ENCODE measurements at regions not wholly inside any gene's neighbourhood (a gene's known extent, or its start where the extent isn't known, plus 50 kb on each side); places are given as distances from the start of the nearest gene placed in this dataset.
A peak's percentile ranks its signal among the peaks of the same experiment; 100 is the strongest.

DNA sequence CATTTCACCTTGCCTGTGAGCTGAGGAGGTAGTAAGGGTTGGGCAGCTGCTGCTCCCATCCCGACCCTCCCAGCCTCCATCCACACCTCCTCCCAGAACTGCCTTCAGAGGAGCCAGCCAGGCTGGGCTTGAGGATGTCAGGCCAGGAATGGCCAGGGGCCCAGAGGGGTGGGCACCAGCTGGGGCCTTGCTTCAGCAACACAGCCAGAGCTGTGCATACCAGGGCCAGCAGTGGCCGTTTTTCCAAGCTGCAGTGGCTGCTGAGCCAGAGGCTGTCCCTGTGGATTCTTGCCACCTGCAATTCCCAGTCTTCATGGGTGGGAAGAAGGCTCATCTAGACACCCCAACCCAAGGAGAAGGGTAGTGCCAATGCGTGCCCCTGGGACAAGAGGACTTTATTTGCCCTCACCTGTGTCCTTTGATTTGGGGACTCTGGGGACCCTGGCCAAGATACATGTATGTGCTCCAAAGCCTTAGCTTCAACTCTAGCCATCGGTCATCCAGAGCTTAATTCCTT lies 153.4 kb upstream of the SDK2 start:
- Histone ChIP-seq H3K27me3 (no peaks in the 10 kb centered on the region), H3K27ac (no peak overlapping the region), H3K9me3 (peaks cover 0 to 2% (median 0%) of the 10 kb centered on the region in 3 donors), H3K36me3 (replicated peaks in 1 of 2; ENCODE audit: insufficient read depth in 1 of 2, low read depth in 2 of 2) (no peaks in the 10 kb centered on the region), H3K4me1 (peaks cover 8% of the 10 kb centered on the region), H3K4me3 (no peak overlapping the region)
- 49 to 53% methylated on average over 4 of the region's 4 CpGs for WGBS, 2 donors
- TF ChIP-seq, protein P1, sequence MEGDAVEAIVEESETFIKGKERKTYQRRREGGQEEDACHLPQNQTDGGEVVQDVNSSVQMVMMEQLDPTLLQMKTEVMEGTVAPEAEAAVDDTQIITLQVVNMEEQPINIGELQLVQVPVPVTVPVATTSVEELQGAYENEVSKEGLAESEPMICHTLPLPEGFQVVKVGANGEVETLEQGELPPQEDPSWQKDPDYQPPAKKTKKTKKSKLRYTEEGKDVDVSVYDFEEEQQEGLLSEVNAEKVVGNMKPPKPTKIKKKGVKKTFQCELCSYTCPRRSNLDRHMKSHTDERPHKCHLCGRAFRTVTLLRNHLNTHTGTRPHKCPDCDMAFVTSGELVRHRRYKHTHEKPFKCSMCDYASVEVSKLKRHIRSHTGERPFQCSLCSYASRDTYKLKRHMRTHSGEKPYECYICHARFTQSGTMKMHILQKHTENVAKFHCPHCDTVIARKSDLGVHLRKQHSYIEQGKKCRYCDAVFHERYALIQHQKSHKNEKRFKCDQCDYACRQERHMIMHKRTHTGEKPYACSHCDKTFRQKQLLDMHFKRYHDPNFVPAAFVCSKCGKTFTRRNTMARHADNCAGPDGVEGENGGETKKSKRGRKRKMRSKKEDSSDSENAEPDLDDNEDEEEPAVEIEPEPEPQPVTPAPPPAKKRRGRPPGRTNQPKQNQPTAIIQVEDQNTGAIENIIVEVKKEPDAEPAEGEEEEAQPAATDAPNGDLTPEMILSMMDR (IDR thresholded peaks at IDR 0.05), result no peak
- no peak for TF ChIP-seq POLR2A (IDR thresholded peaks at IDR 0.05)
- intact Hi-C loops (cut with DNase I), result no loop called here
- no peak for ATAC-seq
- DNase-seq, result no peak

DNA sequence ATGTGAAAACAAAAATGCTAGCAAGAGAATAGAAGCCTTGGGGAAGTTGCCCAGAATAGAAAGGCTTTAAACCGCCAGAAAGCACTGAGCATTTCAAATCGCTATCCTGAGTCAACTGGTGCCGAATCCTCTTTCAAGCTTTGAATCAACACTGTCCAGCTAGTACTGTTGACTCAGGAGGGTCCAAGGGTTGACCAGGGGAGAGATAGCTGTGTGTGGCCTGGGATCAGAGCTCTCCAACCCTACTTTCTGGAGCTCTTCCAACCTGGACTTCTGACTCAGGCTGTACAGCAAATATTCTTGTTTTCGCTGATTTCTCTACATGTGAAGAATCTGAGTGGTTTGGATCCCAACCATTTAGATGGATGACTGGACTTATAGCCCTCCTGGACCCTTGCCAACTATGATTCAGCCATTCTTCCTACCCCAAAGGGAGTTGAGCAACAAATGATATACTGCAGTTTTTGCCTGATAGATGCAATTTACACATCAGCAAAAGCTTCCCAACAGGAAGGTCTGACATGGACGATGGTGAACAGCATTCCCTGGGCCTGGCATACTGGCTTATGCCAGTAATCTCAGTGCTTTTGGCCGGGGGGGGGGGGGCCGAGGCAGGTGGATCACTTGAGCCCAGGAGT lies 154.0 kb upstream of the SDK2 start:
- H3K27ac ChIP-seq, result no peak overlapping the region
- H3K4me1 ChIP-seq, result peaks cover 8% of the 10 kb centered on the region
- no peaks in the 10 kb centered on the region for H3K36me3 ChIP-seq (replicated peaks in 1 of 2; ENCODE audit: insufficient read depth in 1 of 2, low read depth in 2 of 2)
- 30 to 44% methylated on average over 7 of the region's 7 CpGs for WGBS, 2 donors
- no peak overlapping the region for H3K4me3 ChIP-seq
- intact Hi-C loops (cut with DNase I), result no loop called here
- peak; percentile 21 to 70 (median 58) for DNase-seq
- no peaks in the 10 kb centered on the region for H3K27me3 ChIP-seq
- peaks cover 0 to 7% (median 0%) of the 10 kb centered on the region in 3 donors for H3K9me3 ChIP-seq
- no peak for TF ChIP-seq POLR2A (IDR thresholded peaks at IDR 0.05)
- TF ChIP-seq, protein P1 (IDR thresholded peaks at IDR 0.05), result no peak
- ATAC-seq, result peak; percentile 60

DNA sequence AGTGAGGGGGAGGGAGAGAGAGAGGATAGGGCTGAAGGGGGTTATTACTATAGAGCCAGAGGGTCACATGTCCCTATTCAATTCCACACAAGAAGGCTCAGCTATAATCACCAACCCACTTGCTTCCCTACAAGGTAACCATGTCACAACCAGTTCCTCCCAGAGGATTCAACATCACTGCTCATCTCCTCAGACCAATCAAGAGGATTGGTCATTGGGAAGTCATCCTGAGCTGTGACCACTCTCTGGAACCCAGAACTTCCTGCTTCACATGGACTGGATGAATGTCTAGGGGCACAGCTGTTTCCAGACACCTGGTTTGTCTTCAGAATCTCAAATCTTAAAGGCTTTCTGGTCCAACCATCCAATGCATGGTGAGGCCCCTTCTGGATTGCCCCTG lies 154.9 kb upstream of the SDK2 start:
- Histone ChIP-seq H3K9me3 (peaks cover 0 to 8% (median 0%) of the 10 kb centered on the region in 3 donors), H3K27me3 (no peaks in the 10 kb centered on the region), H3K4me3 (no peak overlapping the region), H3K4me1 (peaks cover 8% of the 10 kb centered on the region), H3K36me3 (replicated peaks in 1 of 2; ENCODE audit: insufficient read depth in 1 of 2, low read depth in 2 of 2) (no peaks in the 10 kb centered on the region), H3K27ac (no peak overlapping the region)
- TF ChIP-seq POLR2A (IDR thresholded peaks at IDR 0.05), result no peak
- TF ChIP-seq, protein P1 (IDR thresholded peaks at IDR 0.05), result no peak
- no peak for ATAC-seq
- intact Hi-C loops (cut with DNase I), result no loop called here
- DNase-seq, result no peak

DNA sequence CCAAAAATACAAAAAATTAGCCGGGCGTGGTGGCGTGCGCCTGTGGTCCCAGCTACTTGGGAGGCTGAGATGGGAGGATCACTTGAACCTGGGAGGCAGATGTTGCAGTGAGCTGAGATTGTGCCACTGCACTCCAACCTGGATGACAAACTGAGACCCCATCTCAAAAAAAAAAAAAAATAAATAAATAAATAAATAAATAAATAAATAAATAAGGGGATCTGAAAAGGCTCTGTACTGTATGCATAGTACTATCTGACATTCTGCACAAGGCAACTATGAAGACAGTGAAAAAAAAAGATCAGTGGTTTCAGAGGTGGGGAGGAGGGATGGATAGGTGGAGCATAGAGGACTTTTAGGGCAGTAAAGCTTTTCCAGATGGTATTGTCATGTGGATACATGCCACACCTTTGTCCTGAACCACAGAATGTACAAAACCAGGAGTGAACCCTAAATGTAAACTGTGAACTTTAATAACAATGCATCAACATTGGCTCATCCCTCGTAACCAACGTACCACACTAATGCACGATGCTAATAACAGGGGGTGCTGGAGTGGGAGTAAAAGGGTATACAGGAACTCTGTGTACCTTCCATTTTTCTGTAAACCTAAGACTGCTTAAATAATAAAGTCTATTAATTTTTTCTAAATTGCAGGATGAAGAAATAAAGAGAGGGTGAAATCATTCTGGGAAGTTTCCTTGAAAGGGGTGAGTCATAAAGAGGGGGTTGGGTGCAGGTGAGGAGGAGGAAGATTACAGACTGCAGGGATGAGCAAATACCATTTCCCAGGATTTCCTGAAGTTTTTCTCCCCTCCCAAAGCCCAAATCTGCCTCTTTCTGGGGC lies 155.8 kb upstream of the SDK2 start:
- TF ChIP-seq, protein P1 (IDR thresholded peaks at IDR 0.05), result no peak
- TF ChIP-seq POLR2A (IDR thresholded peaks at IDR 0.05), result no peak
- Histone ChIP-seq H3K4me1 (peaks cover 8% of the 10 kb centered on the region), H3K27ac (no peak overlapping the region), H3K9me3 (peaks cover 0 to 8% (median 0%) of the 10 kb centered on the region in 3 donors), H3K27me3 (no peaks in the 10 kb centered on the region), H3K36me3 (replicated peaks in 1 of 2; ENCODE audit: insufficient read depth in 1 of 2, low read depth in 2 of 2) (no peaks in the 10 kb centered on the region), H3K4me3 (no peak overlapping the region)
- 90 to 91% methylated on average over 7 of the region's 7 CpGs for WGBS, 2 donors
- DNase-seq (no peak), ATAC-seq (no peak)
- intact Hi-C loops (cut with DNase I), result no loop called here

Data from body of pancreas (tissue), 4 donors.